Ishikawa (cell line): ENCODE measurements at regions not wholly inside any gene's neighbourhood (a gene's known extent, or its start where the extent isn't known, plus 50 kb on each side); places are given as distances from the start of the nearest gene placed in this dataset.

ENCODE experiments used
- CEBPB ChIP-seq: IDR thresholded peaks from 2 replicates; pipeline ENCODE4 v1.6.1; 2012
- CREB1 ChIP-seq: IDR thresholded peaks from 2 replicates; pipeline ENCODE4 v1.6.1; 2012; ENCODE audit warnings: low read depth
- EGR1 ChIP-seq: IDR thresholded peaks from 2 replicates; pipeline ENCODE4 v1.6.1; 2012
- EP300 ChIP-seq: IDR thresholded peaks from 2 replicates; pipeline ENCODE4 v1.6.1; 2012; ENCODE audit warnings: borderline replicate concordance
- FOXM1 ChIP-seq: IDR thresholded peaks from 2 replicates; pipeline ENCODE4 v1.6.1; 2012; ENCODE audit warnings: low read depth, borderline replicate concordance
- NFIC ChIP-seq: IDR thresholded peaks from 2 replicates; pipeline ENCODE4 v1.6.1; 2012
- RAD21 ChIP-seq: IDR thresholded peaks from 2 replicates; pipeline ENCODE4 v1.6.1; 2012; ENCODE audit warnings: low read depth
- TAF1 ChIP-seq: IDR thresholded peaks from 2 replicates; pipeline ENCODE4 v1.6.1; 2012; ENCODE audit warnings: low read depth, mild to moderate bottlenecking
- TCF12 ChIP-seq: IDR thresholded peaks from 2 replicates; pipeline ENCODE4 v1.6.1; 2012; ENCODE audit warnings: low read depth
- TEAD4 ChIP-seq: IDR thresholded peaks from 2 replicates; pipeline ENCODE4 v1.6.1; 2012
- YY1 ChIP-seq: IDR thresholded peaks from 2 replicates; pipeline ENCODE4 v1.6.1; 2012; ENCODE audit warnings: low read depth
- ZBTB7A ChIP-seq: IDR thresholded peaks from 2 replicates; pipeline ENCODE4 v1.6.1; 2012; ENCODE audit warnings: low read depth
- TF ChIP-seq, protein P1 (sequence below): IDR thresholded peaks from 2 replicates; pipeline ENCODE4 v1.6.1; 2012; ENCODE audit warnings: low read depth, mild to moderate bottlenecking
- TF ChIP-seq, protein P2 (sequence below): IDR thresholded peaks from 2 replicates; pipeline ENCODE4 v1.6.1; 2012
- TF ChIP-seq, protein P3 (sequence below): IDR thresholded peaks from 2 replicates; pipeline ENCODE4 v1.6.1; 2012

DNA sequence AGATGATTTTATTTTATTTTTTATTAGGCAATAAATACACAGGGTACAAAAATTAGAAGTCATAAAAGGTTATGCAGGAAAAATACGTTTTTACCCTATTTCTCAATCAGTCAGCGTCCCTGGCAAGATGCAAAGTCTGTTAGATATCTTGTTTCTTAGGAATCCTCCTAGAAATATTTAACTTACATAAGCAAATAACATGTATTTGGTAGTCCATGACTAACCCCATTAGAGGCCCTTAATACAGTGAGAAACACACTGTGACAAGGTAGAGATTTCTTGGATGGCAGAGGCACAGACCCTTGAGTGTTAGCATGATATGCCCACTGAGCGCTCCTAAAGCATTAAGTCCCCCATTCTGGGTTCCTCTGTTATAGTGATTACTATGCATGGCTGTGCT lies 121.2 kb upstream of the ADAMTSL1 start:
- TF ChIP-seq, protein P1, sequence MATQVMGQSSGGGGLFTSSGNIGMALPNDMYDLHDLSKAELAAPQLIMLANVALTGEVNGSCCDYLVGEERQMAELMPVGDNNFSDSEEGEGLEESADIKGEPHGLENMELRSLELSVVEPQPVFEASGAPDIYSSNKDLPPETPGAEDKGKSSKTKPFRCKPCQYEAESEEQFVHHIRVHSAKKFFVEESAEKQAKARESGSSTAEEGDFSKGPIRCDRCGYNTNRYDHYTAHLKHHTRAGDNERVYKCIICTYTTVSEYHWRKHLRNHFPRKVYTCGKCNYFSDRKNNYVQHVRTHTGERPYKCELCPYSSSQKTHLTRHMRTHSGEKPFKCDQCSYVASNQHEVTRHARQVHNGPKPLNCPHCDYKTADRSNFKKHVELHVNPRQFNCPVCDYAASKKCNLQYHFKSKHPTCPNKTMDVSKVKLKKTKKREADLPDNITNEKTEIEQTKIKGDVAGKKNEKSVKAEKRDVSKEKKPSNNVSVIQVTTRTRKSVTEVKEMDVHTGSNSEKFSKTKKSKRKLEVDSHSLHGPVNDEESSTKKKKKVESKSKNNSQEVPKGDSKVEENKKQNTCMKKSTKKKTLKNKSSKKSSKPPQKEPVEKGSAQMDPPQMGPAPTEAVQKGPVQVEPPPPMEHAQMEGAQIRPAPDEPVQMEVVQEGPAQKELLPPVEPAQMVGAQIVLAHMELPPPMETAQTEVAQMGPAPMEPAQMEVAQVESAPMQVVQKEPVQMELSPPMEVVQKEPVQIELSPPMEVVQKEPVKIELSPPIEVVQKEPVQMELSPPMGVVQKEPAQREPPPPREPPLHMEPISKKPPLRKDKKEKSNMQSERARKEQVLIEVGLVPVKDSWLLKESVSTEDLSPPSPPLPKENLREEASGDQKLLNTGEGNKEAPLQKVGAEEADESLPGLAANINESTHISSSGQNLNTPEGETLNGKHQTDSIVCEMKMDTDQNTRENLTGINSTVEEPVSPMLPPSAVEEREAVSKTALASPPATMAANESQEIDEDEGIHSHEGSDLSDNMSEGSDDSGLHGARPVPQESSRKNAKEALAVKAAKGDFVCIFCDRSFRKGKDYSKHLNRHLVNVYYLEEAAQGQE = no peak
- TF ChIP-seq ZBTB7A = no peak
- TF ChIP-seq YY1 = no peak
- no peak for TF ChIP-seq EGR1
- no peak for TF ChIP-seq TCF12
- TF ChIP-seq TEAD4 = no peak
- TF ChIP-seq, protein P2, sequence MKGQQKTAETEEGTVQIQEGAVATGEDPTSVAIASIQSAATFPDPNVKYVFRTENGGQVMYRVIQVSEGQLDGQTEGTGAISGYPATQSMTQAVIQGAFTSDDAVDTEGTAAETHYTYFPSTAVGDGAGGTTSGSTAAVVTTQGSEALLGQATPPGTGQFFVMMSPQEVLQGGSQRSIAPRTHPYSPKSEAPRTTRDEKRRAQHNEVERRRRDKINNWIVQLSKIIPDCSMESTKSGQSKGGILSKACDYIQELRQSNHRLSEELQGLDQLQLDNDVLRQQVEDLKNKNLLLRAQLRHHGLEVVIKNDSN = no peak
- TF ChIP-seq, protein P3, sequence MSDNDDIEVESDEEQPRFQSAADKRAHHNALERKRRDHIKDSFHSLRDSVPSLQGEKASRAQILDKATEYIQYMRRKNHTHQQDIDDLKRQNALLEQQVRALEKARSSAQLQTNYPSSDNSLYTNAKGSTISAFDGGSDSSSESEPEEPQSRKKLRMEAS = no peak
- TF ChIP-seq CEBPB = no peak
- TF ChIP-seq CREB1 = no peak
- TF ChIP-seq EP300 = no peak
- TF ChIP-seq FOXM1 = no peak
- TF ChIP-seq NFIC = no peak
- TF ChIP-seq TAF1 = no peak
- no peak for TF ChIP-seq RAD21

DNA sequence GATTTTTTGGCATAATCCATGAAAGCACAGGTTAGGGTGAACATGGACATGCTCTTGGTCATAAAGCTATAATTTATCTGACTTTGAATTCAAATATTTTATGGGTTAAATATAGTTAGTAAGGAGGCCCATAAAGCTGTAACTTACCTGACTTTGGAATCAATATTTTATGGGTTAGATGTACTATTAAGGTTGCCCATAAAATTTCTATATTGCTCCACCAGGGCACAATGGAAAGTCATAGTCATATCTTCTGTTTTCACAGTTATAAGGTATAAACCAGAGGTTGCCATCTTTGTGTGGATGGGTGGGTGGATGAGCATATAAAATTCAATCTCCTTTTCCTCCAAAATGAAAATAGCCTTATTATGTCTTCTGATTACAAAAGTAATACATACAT lies 120.5 kb upstream of the ADAMTSL1 start:
- TF ChIP-seq EP300 (no peak), EGR1 (no peak), ZBTB7A (no peak), CEBPB (no peak), FOXM1 (no peak), TEAD4 (no peak), NFIC (no peak), RAD21 (no peak), TAF1 (no peak), CREB1 (no peak), YY1 (no peak), TCF12 (no peak)
- TF ChIP-seq, protein P2 = no peak
- TF ChIP-seq, protein P1 = no peak
- TF ChIP-seq, protein P3 = no peak

DNA sequence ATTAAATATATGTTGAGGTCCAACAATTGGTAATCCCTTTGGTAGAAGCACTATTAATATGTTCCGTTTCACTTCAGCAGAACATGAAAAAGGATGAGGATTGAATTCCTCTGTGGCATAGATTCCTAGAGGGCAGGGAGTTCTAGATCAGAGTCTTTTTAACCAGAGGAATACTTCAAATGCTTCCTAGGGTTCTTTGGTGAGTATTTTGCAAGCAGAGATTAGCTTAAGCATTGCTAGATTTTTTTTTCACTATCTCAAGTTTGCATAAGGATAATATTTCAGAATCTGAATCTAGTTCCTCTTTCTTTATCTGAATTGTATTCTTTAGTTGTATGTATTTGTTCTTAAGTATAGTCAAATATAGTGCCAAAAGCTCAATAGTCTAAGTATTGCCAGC lies 116.6 kb upstream of the ADAMTSL1 start:
- TF ChIP-seq TCF12 (no peak), CEBPB (no peak), ZBTB7A (no peak), EGR1 (no peak), FOXM1 (no peak), RAD21 (no peak), TAF1 (no peak), YY1 (no peak), TEAD4 (no peak)
- TF ChIP-seq, protein P1 = no peak
- TF ChIP-seq, protein P3 = no peak
- TF ChIP-seq, protein P2 = no peak

DNA sequence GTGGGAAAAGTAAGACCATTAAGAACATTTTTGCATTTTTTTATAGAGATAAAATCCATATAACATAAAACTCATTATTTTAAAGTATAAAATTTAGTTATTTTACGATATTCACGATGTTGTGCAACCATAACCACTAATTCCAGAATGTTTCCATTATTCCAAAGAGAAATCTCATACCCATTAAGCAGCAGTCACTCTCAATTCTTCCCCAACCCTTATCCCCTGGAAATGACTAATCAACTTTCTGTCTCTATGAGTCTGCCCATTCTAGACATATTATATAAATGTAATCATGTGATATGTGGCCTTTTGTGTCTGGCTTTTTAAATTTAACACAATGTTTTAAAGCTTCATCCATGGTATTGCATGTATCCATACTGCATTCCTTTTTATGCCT lies 115.6 kb upstream of the ADAMTSL1 start:
- TF ChIP-seq YY1 (no peak), EP300 (no peak)
